Heart left ventricle (tissue), 16 donors: ENCODE measurements at regions not wholly inside any gene's neighbourhood (a gene's known extent, or its start where the extent isn't known, plus 50 kb on each side); places are given as distances from the start of the nearest gene placed in this dataset.
"Not testable (repeated sequence)": the region's sequence is repeated elsewhere in the genome, so short reads cannot be mapped to it uniquely, and the experiment has no call there.

Experiments
- ATAC-seq, 4 donors: fragments of 200-7000 bp; cut with Tn5 transposase; one replicate each; pipeline ENCODE4 v1.9.1; 2020 to 2022; ENCODE audit warnings: moderate library complexity in 4 of 4, mild to moderate bottlenecking in 3 of 4, moderate number of reproducible peaks in 1 of 4
- DNase-seq, 5 donors: peaks; one replicate each; pipeline ENCODE4 v3.0.0-alpha.2; 2020
- H3K27ac ChIP-seq, 12 donors: fragments of 200-600 bp; sonication (generic) in 4 of 12; one replicate each; pipeline versions ENCODE4 v1.5.0 to v1.8.0; 2016 to 2022; ENCODE audit warnings: mild to moderate bottlenecking in 2 of 12
- H3K27me3 ChIP-seq, 9 donors: fragments of 200-600 bp; sonication (generic) in 2 of 9; one replicate each; pipeline versions ENCODE4 v1.5.1 to v1.8.0; 2016 to 2022; ENCODE audit warnings: mild to moderate bottlenecking in 3 of 9
- H3K36me3 ChIP-seq, 9 donors: fragments of 200-600 bp; sonication (generic) in 2 of 9; one replicate each; pipeline versions ENCODE4 v1.5.0 to v1.8.0; 2018 to 2022; ENCODE audit warnings: mild to moderate bottlenecking in 2 of 9
- H3K4me1 ChIP-seq, 12 donors: fragments of 200-600 bp; sonication (generic) in 4 of 12; one replicate each; pipeline versions ENCODE4 v1.5.0 to v1.8.0; 2016 to 2022; ENCODE audit warnings: mild to moderate bottlenecking in 3 of 12
- H3K4me3 ChIP-seq, 12 donors: fragments of 200-600 bp; sonication (generic) in 4 of 12; one replicate each; pipeline versions ENCODE4 v1.5.0 to v1.8.0; 2017 to 2022; ENCODE audit warnings: mild to moderate bottlenecking in 9 of 12, moderate library complexity in 4 of 12
- H3K9me3 ChIP-seq, 12 donors: fragments of 200-600 bp; sonication (generic) in 4 of 12; one replicate each; pipeline versions ENCODE4 v1.5.0 to v1.8.0; 2016 to 2022; ENCODE audit warnings: mild to moderate bottlenecking in 1 of 12
- CTCF ChIP-seq, 12 donors: fragments of 200-600 bp; sonication (generic) in 4 of 12; IDR thresholded peaks; one replicate each; pipeline versions ENCODE4 v1.5.0 to v1.8.0; 2018 to 2022; ENCODE audit warnings: antibody characterized with exemption in 12 of 12, mild to moderate bottlenecking in 5 of 12
- POLR2A ChIP-seq, 2 donors: fragments of 450-650 bp; IDR thresholded peaks; one replicate each; pipeline ENCODE4 v1.6.1; 2017; ENCODE audit warnings: antibody characterized with exemption in 2 of 2, mild to moderate bottlenecking in 2 of 2, moderate library complexity in 2 of 2
- WGBS, 4 donors: extraction: QIAGEN DNeasy Blood & Tissue Kit in 2 of 4; methylation state at CpG; one replicate each; pipeline versions ENCODE4 v1.1.5 to v1.1.7; 2013 to 2018; 5-methylcytosine and 5-hydroxymethylcytosine counted together
- intact Hi-C, 10 donors: fragments of 100-400 bp; cut with DNase I; formaldehyde crosslinking; loops; one replicate each; pipeline versions ENCODE4 v1.11.1 to v1.14.2; 2022
- donor health status: ischemic (EF 13 %, LVEDD 7.1; RV severe dilation, severe dysfunction).
- donor health status: healthy with polysubstance abuse.
- donor health status: DM: no; HTN: yes; CAD: no.
- donor health status: DM: no; HTN: no; CAD: no.
- donor health status: ischemic (EF 25% LVEDD 6.9; RV normal size, moderate dysfunction).
- donor health status: ischemic (EF 25% LVEDD 5.7; RV mildly dilated, moderate dysfunction).
- donor health status: healthy.
- donor health status: DM: yes; HTN: yes; CAD: no.
- donor health status: ischemic (EF 35%, LVEDD 5.7; RV mildly dilated, moderate dysfunction).
- donor health status: nonischemic (EF 11% LVEDD 7.7; RV severe dilation, severe dysfunction).
- donor health status: DM: yes; HTN: yes; CAD: no.
- donor health status: PGD.
- donor health status: ischemic (EF 29% LVEDD 5.4; RV normal size, mild dysfunction).
- donor health status: nonischemic (EF 23%, LVEDD 6.1; RV moderate dilation, normal function).

- TF ChIP-seq CTCF (IDR thresholded peaks at IDR 0.05): no peak
- no peak for TF ChIP-seq POLR2A (IDR thresholded peaks at IDR 0.05)
- Histone ChIP-seq H3K9me3 (no peaks in the 10 kb centered on the region), H3K4me1 (peaks cover 0 to 21% (median 8%) of the 10 kb centered on the region in 12 donors), H3K4me3 (no peak overlapping the region), H3K36me3 (no peaks in the 10 kb centered on the region), H3K27ac (no peak overlapping the region), H3K27me3 (no peaks in the 10 kb centered on the region)
- DNase-seq (peak in 1 of 5 donors; percentile 37), ATAC-seq (peak in 1 of 4 donors; percentile 26)
- intact Hi-C loops: no loop called here
- WGBS, 4 donors: 44 to 61% (median 52%) methylated on average over 1 of the region's 1 CpG
Observed at GRCh38 chr4:127506283-127506682, 126.5 kb upstream of the INTU start.

GRCh38 chr4:127509155-127509554 is 123.6 kb upstream of the INTU start:
- H3K4me1 ChIP-seq: peaks cover 0 to 19% (median 8%) of the 10 kb centered on the region in 12 donors

GRCh38 chr4:127512672-127513071 is 120.1 kb upstream of the INTU start:
- H3K4me3 ChIP-seq, ATAC-seq, H3K27me3 ChIP-seq, H3K36me3 ChIP-seq, H3K9me3 ChIP-seq, intact Hi-C loops, DNase-seq, H3K27ac ChIP-seq, H3K4me1 ChIP-seq: not testable (repeated sequence)
- WGBS, 4 donors: 88 to 94% (median 91%) methylated on average over 3 of the region's 3 CpGs

More at GRCh38 chr4:127509155-127509554, 123.6 kb upstream of the INTU start:
- H3K9me3 ChIP-seq: no peaks in the 10 kb centered on the region
- ATAC-seq: no peak
- H3K4me3 ChIP-seq: no peak overlapping the region
- no peaks in the 10 kb centered on the region for H3K27me3 ChIP-seq
- no peak overlapping the region for H3K27ac ChIP-seq
- no peak for TF ChIP-seq CTCF (IDR thresholded peaks at IDR 0.05)
- no peak for TF ChIP-seq POLR2A (IDR thresholded peaks at IDR 0.05)
- intact Hi-C loops: no loop called here
- WGBS, 4 donors: 68 to 82% (median 72%) methylated on average over 1 of the region's 1 CpG
- no peak for DNase-seq
- H3K36me3 ChIP-seq: no peaks in the 10 kb centered on the region

GRCh38 chr4:127515259-127515658 is 117.5 kb upstream of the INTU start:
- intact Hi-C loops, H3K36me3 ChIP-seq, H3K4me1 ChIP-seq, H3K4me3 ChIP-seq, H3K27me3 ChIP-seq, DNase-seq, H3K27ac ChIP-seq, H3K9me3 ChIP-seq, ATAC-seq: not testable (repeated sequence)
- WGBS, 4 donors: 71 to 81% (median 78%) methylated on average over 7 of the region's 7 CpGs

- Histone ChIP-seq H3K9me3 (no peaks in the 10 kb centered on the region), H3K27me3 (no peaks in the 10 kb centered on the region), H3K27ac (no peak overlapping the region), H3K4me1 (no peaks in the 10 kb centered on the region), H3K4me3 (no peak overlapping the region), H3K36me3 (no peaks in the 10 kb centered on the region)
- ATAC-seq (no peak), DNase-seq (no peak)
- intact Hi-C loops: no loop called here
- TF ChIP-seq CTCF (IDR thresholded peaks at IDR 0.05): no peak
- TF ChIP-seq POLR2A (IDR thresholded peaks at IDR 0.05): no peak
Observed at GRCh38 chr4:127518046-127518445, 114.7 kb upstream of the INTU start.
